K562 (cell line): ENCODE measurements at regions not wholly inside any gene's neighbourhood (a gene's known extent, or its start where the extent isn't known, plus 50 kb on each side); places are given as distances from the start of the nearest gene placed in this dataset.

Source experiments
- ATF1 ChIP-seq, 2 experiments: fragments of 450-650 bp in 1 of 2; IDR thresholded peaks; 2 replicates each; pipeline ENCODE4 v1.6.1; 2016; ENCODE audit warnings: missing compliant biosample characterization in 1 of 2, missing genetic modification characterization in 1 of 2
- GATAD2A ChIP-seq: fragments of 450-650 bp; IDR thresholded peaks from 2 replicates; pipeline ENCODE4 v1.6.1; 2017
- ILF3 ChIP-seq: fragments of 450-650 bp; IDR thresholded peaks from 2 replicates; pipeline ENCODE4 v1.6.1; 2018; ENCODE audit warnings: antibody characterized with exemption, mild to moderate bottlenecking, moderate library complexity, borderline replicate concordance
- MAFF ChIP-seq: IDR thresholded peaks from 2 replicates; pipeline ENCODE4 v1.6.1; 2012; ENCODE audit warnings: low read length, improper control_type of control experiment
- MYC ChIP-seq, 2 experiments: fragments of 250-450 bp in 1 of 2; sonication (Bioruptor Pico) in 1 of 2; IDR thresholded peaks; 2 replicates each; pipeline versions ENCODE4 v1.5.1 to v1.6.1; 2012 to 2021; ENCODE audit warnings: low read depth in 2 of 2, borderline replicate concordance in 1 of 2, improper control_type of control experiment in 1 of 2, low read length in 1 of 2, mild to moderate bottlenecking in 1 of 2, moderate library complexity in 1 of 2
- PML ChIP-seq: IDR thresholded peaks from 2 replicates; pipeline ENCODE4 v1.6.1; 2012; ENCODE audit warnings: low read length, inconsistent platforms
- ZBTB17 ChIP-seq: fragments of 450-650 bp; formaldehyde crosslinking; IDR thresholded peaks from 2 replicates; pipeline ENCODE4 v1.4.0; 2020; ENCODE audit warnings: mild to moderate bottlenecking
- ZEB2 ChIP-seq: fragments of 450-650 bp; IDR thresholded peaks from 2 replicates; pipeline ENCODE4 v1.6.1; 2016
- TF ChIP-seq, protein P1 (sequence below): fragments of 250-450 bp; sonication (Bioruptor Pico); IDR thresholded peaks from 2 replicates; pipeline ENCODE4 v1.5.0; 2021; ENCODE audit warnings: mild to moderate bottlenecking, borderline replicate concordance
- TF ChIP-seq, protein P2 (sequence below): sonication (generic); formaldehyde crosslinking; IDR thresholded peaks from 2 replicates; pipeline ENCODE4 v1.8.0; 2023; ENCODE audit warnings: missing genetic modification reagents, mild to moderate bottlenecking, borderline replicate concordance
- TF ChIP-seq, protein P3 (sequence below): fragments of 250-450 bp; sonication (Bioruptor Pico); IDR thresholded peaks from 2 replicates; pipeline ENCODE4 v1.4.0; 2020; ENCODE audit warnings: mild to moderate bottlenecking, moderate library complexity
- TF ChIP-seq, protein P4 (sequence below): sonication (generic); formaldehyde crosslinking; IDR thresholded peaks from 2 replicates; pipeline ENCODE4 v1.8.0; 2022; ENCODE audit warnings: mild to moderate bottlenecking, missing genetic modification reagents

DNA sequence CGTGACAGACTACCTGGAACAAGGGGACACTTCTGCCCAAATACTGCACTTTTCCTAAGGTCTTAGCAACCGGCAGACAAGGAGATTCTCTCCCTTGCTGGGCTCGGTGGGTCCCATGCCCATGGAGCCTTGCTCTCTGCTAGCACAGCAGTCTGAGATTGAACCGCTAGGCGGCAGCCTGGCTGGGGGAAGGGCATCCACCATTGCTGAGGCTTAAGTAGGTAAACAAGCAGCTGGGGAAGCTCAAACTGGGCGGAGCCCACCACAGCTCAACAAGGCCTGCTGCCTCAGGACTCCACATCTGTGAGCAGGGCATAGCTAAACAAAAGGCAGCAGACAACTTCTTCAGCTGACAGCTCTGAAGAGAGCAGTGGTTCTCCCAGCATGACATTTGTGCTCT, 87.8 kb upstream of the ASCC3 start (continued):
- TF ChIP-seq, protein P1, sequence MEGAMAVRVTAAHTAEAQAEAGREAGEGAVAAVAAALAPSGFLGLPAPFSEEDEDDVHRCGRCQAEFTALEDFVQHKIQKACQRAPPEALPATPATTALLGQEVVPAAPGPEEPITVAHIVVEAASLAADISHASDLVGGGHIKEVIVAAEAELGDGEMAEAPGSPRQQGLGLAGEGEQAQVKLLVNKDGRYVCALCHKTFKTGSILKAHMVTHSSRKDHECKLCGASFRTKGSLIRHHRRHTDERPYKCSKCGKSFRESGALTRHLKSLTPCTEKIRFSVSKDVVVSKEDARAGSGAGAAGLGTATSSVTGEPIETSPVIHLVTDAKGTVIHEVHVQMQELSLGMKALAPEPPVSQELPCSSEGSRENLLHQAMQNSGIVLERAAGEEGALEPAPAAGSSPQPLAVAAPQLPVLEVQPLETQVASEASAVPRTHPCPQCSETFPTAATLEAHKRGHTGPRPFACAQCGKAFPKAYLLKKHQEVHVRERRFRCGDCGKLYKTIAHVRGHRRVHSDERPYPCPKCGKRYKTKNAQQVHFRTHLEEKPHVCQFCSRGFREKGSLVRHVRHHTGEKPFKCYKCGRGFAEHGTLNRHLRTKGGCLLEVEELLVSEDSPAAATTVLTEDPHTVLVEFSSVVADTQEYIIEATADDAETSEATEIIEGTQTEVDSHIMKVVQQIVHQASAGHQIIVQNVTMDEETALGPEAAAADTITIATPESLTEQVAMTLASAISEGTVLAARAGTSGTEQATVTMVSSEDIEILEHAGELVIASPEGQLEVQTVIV (CRISPR knock-in tag): no peak
- no peak for TF ChIP-seq ILF3
- TF ChIP-seq, protein P2, sequence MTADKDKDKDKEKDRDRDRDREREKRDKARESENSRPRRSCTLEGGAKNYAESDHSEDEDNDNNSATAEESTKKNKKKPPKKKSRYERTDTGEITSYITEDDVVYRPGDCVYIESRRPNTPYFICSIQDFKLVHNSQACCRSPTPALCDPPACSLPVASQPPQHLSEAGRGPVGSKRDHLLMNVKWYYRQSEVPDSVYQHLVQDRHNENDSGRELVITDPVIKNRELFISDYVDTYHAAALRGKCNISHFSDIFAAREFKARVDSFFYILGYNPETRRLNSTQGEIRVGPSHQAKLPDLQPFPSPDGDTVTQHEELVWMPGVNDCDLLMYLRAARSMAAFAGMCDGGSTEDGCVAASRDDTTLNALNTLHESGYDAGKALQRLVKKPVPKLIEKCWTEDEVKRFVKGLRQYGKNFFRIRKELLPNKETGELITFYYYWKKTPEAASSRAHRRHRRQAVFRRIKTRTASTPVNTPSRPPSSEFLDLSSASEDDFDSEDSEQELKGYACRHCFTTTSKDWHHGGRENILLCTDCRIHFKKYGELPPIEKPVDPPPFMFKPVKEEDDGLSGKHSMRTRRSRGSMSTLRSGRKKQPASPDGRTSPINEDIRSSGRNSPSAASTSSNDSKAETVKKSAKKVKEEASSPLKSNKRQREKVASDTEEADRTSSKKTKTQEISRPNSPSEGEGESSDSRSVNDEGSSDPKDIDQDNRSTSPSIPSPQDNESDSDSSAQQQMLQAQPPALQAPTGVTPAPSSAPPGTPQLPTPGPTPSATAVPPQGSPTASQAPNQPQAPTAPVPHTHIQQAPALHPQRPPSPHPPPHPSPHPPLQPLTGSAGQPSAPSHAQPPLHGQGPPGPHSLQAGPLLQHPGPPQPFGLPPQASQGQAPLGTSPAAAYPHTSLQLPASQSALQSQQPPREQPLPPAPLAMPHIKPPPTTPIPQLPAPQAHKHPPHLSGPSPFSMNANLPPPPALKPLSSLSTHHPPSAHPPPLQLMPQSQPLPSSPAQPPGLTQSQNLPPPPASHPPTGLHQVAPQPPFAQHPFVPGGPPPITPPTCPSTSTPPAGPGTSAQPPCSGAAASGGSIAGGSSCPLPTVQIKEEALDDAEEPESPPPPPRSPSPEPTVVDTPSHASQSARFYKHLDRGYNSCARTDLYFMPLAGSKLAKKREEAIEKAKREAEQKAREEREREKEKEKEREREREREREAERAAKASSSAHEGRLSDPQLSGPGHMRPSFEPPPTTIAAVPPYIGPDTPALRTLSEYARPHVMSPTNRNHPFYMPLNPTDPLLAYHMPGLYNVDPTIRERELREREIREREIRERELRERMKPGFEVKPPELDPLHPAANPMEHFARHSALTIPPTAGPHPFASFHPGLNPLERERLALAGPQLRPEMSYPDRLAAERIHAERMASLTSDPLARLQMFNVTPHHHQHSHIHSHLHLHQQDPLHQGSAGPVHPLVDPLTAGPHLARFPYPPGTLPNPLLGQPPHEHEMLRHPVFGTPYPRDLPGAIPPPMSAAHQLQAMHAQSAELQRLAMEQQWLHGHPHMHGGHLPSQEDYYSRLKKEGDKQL (CRISPR knock-in tag): no peak
- TF ChIP-seq, protein P3, sequence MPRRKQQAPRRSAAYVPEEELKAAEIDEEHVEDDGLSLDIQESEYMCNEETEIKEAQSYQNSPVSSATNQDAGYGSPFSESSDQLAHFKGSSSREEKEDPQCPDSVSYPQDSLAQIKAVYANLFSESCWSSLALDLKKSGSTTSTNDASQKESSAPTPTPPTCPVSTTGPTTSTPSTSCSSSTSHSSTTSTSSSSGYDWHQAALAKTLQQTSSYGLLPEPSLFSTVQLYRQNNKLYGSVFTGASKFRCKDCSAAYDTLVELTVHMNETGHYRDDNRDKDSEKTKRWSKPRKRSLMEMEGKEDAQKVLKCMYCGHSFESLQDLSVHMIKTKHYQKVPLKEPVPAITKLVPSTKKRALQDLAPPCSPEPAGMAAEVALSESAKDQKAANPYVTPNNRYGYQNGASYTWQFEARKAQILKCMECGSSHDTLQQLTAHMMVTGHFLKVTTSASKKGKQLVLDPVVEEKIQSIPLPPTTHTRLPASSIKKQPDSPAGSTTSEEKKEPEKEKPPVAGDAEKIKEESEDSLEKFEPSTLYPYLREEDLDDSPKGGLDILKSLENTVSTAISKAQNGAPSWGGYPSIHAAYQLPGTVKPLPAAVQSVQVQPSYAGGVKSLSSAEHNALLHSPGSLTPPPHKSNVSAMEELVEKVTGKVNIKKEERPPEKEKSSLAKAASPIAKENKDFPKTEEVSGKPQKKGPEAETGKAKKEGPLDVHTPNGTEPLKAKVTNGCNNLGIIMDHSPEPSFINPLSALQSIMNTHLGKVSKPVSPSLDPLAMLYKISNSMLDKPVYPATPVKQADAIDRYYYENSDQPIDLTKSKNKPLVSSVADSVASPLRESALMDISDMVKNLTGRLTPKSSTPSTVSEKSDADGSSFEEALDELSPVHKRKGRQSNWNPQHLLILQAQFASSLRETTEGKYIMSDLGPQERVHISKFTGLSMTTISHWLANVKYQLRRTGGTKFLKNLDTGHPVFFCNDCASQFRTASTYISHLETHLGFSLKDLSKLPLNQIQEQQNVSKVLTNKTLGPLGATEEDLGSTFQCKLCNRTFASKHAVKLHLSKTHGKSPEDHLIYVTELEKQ (CRISPR knock-in tag): no peak
- TF ChIP-seq MYC (IDR thresholded peaks at IDR 0.05; ENCODE audit: low read depth, low read length): no peak
- no peak for TF ChIP-seq MYC (CRISPR knock-in tag; IDR thresholded peaks at IDR 0.05; ENCODE audit: borderline replicate concordance, low read depth)
- TF ChIP-seq, protein P4, sequence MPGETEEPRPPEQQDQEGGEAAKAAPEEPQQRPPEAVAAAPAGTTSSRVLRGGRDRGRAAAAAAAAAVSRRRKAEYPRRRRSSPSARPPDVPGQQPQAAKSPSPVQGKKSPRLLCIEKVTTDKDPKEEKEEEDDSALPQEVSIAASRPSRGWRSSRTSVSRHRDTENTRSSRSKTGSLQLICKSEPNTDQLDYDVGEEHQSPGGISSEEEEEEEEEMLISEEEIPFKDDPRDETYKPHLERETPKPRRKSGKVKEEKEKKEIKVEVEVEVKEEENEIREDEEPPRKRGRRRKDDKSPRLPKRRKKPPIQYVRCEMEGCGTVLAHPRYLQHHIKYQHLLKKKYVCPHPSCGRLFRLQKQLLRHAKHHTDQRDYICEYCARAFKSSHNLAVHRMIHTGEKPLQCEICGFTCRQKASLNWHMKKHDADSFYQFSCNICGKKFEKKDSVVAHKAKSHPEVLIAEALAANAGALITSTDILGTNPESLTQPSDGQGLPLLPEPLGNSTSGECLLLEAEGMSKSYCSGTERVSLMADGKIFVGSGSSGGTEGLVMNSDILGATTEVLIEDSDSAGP (CRISPR knock-in tag): no peak
- TF ChIP-seq MAFF: no peak
- no peak for TF ChIP-seq ATF1 (CRISPR knock-in tag; IDR thresholded peaks at IDR 0.05)
- TF ChIP-seq ATF1 (tag; IDR thresholded peaks at IDR 0.05): no peak
- no peak for TF ChIP-seq ZEB2
- no peak for TF ChIP-seq PML
- TF ChIP-seq GATAD2A: no peak
- TF ChIP-seq ZBTB17 (CRISPR knock-in tag): no peak
